T-helper 1 cell (primary cell): ENCODE measurements at regions not wholly inside any gene's neighbourhood (a gene's known extent, or its start where the extent isn't known, plus 50 kb on each side); places are given as distances from the start of the nearest gene placed in this dataset.

Source experiments
- DNase-seq, 5 donors: peaks; one replicate each; pipeline ENCODE4 v3.0.0-alpha.2; 2012 to 2020

DNA sequence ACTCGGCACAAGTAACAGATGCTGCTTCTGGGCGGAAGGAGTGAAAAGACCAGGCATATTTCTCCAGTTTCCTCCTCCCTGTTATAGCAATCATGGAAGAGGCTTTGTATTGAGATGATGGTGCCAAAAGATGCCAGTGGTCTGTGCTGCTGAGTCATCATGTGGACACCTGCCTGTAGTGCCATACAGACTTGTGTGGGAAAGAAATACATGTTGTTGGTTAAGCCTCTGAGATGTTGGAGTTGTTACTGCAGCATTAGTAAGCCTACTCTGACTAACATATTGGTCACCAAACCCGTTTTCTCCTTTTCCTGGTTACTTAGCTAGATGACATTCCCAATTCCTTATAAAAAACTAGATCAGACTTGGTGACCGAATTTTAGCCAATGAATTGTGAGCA is 356.9 kb downstream of the ZNF521 start:
- DNase-seq = no peak

DNA sequence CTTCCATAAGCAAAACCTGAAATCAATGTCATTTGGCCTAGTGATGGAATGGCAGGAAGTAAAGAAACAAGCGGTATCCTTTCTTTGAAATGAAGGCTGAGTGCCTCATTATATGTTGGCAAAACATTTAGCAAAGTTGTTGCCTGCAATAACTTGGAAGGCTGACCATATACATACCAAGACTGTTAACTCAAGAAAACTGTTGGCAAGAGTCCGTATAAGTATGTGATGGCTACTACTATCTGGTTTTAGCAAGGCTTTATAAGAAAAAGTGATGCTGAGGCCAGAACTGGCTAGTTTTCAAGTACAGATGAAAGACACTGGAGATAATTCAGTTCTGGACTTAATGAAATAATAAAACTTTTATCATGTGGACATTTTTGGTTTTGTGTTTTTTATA is 356.2 kb downstream of the ZNF521 start:
- DNase-seq = no peak

DNA sequence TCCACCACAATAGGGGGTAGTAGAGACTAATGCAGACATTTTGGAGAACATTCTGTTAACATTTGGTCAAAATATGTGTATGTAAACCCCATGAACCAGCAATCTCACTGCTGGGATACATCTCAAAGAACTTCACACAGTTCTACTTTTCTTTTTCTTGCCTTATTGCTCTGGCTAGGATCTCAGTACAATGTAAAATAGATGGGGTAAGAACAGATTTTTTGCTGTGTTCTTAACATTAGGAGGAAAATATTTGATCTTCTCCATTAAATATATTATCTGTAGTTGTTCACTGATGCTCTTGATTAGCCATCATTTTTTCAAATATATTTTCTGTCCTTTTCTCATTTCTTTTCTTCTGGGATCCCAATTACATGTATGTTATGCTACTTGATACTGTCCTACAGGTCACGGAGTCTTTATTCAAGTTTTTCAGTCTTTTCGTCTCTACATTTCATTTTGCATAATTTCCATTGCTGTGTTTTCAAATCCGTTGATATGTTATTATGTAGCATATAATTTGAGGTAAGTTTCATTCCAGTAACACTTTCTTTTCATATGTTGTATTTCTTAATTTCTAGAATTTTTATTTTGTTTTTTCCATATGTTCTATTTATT is 352.2 kb downstream of the ZNF521 start:
- no peak for DNase-seq

DNA sequence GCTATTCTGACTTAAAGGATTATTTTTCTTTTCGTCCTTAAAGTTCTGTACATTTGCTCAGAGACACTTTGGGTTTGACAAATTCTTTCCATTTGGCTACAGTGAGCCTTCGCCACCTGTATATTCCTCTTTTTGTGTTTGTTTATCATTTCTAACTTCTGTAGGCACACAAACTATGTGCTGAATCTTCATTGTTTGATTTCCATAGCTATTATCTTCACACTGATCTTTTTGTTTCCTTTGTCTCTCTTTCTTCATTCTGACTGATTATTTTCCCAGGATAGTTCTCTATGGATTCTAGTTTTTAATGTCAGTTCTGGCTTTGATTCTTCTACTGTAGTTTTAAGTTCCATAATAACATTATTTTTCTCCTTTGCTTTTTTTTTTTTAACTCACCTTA is 350.2 kb downstream of the ZNF521 start:
- no peak for DNase-seq

DNA sequence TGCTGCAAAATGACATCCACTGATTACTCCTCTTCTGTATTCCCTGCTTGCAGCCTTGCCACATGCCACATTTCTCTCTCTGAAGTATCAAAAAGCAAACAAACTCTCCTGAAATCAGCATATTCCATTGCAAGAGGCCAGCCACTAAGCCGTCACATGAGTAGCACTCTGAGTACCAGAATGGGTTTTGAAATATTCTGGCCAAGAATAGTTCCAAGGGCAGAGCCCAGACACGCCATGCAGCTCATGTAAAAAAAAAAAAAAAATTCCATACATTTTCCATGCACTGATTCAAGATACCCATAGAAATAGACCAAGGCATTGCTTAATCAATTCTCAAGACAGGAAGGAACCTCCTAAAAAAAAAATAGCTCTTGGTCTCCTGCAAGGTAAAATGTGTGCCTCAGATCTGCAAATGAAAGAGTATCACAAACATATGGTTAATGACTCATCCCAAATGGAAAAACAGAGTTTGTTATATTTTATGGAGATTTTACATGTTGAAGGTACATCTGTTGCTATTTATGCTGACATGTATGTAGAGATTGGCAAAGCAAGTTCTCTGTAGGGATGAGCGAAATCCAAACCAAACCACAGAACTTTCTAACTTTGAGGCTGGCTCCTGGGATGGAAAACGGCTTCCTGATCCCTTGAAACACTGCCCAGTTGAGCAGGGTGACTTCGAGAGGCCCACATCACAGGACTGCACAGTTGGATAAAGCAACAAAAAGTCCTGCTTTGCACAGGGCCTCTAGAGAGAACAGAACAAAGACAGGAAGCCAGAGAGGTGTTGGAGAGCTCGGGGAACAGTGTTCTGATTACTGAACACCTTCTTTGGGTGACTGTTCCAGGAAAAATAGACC is 346.2 kb downstream of the ZNF521 start:
- no peak for DNase-seq

DNA sequence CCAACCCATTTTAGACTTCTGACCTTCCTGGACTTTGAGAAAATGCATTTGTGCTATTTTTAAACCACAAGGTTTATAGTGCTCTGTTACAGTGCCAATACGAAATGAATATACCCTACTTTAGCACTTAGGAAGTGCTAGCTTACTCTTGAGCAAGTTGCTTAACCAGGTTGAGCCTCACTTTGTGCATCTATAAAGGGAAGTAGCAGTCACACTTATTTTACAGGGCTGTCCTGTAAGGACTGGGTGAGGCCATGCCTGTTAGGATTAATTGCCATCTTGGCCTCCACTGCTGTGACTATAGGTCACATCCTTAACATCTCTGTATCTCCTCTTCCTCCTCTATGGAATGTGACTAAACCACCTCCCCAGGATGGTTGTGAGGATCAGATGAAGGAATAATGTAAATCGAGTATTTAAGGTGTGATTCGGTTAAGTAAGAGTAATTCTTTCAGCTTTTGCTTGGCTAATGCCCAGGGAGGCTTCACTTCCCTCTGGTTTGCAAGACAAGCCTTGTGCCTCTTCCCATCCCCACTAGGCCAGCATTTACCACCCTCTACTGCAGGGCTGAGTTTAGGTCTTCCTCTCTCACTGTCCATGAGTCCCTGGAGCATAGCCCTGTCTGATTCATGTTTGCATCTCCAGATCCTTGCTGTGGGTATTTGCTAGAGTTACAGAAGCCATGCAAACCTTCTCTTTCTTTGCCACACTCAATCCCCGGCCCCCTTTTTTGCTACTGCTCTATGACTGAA is 341.2 kb downstream of the ZNF521 start:
- DNase-seq = no peak
